CD4-positive, alpha-beta T cell treated with Interleukin-10 for 1 hour (primary cell): ENCODE measurements at regions not wholly inside any gene's neighbourhood (a gene's known extent, or its start where the extent isn't known, plus 50 kb on each side); places are given as distances from the start of the nearest gene placed in this dataset.
"Not testable (repeated sequence)": the region's sequence is repeated elsewhere in the genome, so short reads cannot be mapped to it uniquely, and the experiment has no call there.

Source experiments
- DNase-seq: peaks from one replicate; pipeline ENCODE4 v3.0.0-alpha.2; 2020

- DNase-seq = no peak
These were observed 225.1 kb downstream of the TFCP2L1 start for GRCh38 chr2:121059651-121060649.

DNA sequence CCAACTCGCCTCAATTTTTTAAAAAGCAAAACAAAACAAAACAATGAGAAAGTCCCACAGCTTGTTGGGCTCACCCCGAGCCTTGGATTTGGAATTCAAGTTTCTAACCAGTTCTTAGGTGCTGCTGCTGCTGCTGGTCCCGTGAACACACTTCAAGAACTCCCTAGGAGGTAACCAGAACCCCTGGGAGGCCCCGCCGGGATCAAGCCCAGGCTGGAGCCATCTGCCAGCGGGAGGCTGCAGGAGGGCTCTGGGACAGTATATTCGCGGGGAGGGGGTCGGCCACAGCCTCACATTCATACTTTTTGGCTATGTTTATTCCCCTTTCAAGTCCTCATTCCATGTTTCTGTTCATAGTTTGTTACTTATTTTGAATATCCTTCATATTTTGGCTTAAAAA, 223.4 kb downstream of the TFCP2L1 start:
- DNase-seq = no peak

GRCh38 chr2:121063471-121063870, 221.5 kb downstream of the TFCP2L1 start:
- no peak for DNase-seq

GRCh38 chr2:121064186-121064585, 220.8 kb downstream of the TFCP2L1 start:
- DNase-seq = no peak

- no peak for DNase-seq
These were observed 219.8 kb downstream of the TFCP2L1 start for GRCh38 chr2:121065239-121065638.

GRCh38 chr2:121066526-121066925, 218.5 kb downstream of the TFCP2L1 start:
- DNase-seq = no peak

GRCh38 chr2:121068851-121069250, 216.2 kb downstream of the TFCP2L1 start:
- DNase-seq = no peak

GRCh38 chr2:121069434-121069969, 215.5 kb downstream of the TFCP2L1 start:
- no peak for DNase-seq

- not testable (repeated sequence) for DNase-seq
These were observed 214.9 kb downstream of the TFCP2L1 start for GRCh38 chr2:121070061-121070460.

DNA sequence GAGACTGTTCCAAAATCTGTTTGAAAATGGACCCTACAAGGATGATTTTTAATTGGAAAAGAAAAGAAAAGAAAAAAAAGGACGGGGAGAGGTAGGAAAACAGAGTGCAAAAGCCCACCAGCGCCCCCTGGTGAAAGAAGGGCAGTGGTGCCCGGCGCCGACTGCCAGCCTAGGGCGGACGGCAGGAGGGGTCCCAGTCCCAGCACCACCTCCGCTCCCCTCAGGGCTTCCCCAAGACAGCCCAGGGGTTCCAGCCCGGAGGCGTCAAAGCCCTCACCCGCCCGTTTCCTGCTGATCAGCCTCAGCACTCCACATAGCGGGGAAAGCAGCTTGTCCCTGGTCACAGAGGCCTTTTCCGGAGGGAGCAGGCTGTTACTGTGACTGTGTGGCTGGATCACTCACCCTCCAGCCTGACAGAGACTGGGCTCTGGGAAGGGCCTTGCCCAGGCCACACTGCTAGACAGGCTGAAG, 213.9 kb downstream of the TFCP2L1 start:
- no peak for DNase-seq

DNA sequence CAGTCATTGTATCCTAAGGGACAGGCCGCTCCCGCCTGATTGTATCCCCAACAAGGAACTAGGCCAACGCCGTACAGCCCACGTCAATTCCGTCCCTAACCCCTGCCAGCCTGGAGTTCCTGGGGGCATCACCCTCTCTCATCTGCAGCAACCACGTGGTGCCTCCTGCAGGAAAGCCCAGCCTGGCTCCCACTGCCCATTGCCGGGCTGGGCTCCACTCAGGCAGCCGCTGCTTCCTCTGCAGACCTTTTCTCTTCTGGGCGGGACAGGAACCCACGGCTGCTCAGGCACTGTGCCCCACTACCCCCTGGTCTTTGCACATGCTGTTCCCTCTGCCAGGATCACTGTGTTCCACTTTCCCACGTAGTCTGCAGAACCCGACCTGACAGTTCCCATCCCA, 212.2 kb downstream of the TFCP2L1 start:
- DNase-seq = no peak

DNA sequence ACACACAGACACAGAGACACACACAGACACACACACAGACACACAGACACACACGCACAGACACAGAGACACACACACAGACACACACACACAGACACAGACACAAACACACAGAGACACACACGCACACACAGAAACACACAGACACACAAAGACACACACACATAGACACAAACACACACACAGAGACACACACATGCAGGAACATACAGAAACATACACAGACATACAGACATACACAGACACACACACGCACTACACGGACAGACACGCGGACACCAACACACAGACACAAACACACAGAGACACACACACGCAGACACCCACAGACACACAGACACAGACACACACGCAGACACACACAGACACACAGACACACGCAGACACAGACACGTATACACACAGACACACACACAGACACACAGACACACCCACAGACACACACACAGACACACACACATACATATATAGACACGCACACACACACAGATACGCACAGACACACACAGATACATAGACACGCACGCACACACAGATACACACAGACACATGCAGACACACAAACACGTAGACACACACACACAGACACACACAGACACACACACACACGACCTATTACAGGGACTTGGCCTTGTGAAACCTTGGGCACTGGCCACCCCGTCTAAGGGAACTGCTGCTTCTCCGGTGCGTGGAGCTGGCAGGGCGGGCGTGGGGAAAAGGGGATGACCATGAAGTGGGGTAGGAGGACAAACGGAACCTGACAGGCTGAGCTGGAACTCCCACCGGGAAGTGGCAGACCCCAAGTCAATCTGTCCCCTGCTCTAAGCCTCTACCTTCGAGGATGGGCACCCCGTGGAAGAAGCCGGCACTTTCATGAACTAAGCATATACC, 211.4 kb downstream of the TFCP2L1 start:
- DNase-seq = no peak

DNA sequence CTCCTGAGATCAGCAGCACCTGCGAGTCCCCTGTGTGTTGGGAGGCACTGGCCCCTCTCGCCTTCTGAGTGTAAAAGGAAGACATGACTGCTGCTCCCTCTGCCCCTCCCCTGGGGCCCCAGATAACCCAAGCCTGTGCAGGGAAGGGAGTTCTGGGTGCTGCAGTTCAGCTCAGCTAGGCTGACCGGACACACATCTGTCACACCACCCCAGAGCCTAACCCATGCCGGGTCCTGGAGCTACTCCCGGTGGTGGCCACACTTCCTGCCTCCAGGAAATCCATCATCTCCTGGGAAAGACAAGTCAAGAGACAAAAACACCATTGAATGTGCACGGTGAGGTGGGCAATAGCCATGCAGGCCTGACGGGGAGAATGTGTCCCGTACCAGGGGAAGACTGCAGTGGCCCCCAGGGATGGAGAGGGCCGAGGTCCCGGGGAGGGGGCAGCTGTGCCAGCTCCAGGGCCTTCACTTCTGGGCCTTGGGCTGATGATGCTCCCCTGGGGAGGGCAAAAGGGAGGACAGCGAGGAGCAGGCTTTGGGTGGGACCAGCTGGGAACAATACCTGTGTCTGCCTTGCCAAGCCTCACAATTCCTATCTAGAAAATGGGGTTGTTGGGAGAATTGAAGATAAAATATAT, 210.6 kb downstream of the TFCP2L1 start:
- DNase-seq = no peak

DNA sequence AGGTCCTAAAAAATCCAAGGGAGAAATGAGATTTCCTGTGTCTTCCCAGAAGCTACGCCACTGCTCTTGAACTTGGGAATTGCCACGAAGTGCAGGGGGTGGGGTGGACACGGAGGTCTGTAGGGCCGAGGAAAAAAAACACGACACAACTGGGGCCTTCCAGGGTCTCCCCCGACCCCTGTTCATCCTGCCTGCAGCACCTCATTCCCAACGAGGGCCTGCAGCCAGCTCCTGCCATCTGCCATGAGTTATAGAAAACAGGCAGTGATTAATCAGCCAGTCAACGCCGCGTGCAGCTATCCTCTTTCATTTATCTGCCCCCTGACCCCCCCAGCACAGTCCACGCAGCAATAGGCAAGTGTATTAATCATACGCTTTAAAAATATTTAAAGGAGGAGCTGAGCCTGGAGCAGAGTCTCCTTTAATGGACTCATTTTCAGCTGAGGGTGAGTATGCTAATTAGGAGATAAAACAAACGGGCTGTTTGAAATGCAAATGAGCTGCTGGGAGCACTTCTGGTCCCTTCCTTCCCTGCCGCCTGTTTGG, 209.9 kb downstream of the TFCP2L1 start:
- DNase-seq = no peak

- DNase-seq = no peak
These were observed 209.1 kb downstream of the TFCP2L1 start for GRCh38 chr2:121075641-121076497.

GRCh38 chr2:121076498-121076820, 208.5 kb downstream of the TFCP2L1 start:
- DNase-seq = no peak

GRCh38 chr2:121076885-121077549, 208.0 kb downstream of the TFCP2L1 start:
- DNase-seq = peak; percentile 54

DNA sequence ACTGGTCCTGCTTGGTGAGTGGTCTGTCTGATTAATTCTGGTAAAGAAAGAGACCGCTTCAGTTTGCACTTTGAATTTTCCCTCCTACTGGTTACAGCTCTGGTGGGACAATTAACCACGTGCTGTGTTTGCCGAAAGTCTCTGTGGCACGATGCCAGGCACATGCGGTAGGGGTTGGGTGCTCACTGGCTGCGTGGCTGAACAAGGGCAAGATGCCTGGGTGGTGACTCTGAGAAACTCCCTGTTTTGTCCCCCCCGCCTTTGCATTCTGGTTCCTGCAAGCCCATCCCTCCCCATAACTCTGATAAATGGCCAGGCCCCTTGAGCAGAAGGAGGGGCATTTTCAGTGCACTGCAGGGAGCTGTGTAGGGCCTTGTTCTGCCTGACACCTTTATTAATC, 206.1 kb downstream of the TFCP2L1 start:
- no peak for DNase-seq

DNA sequence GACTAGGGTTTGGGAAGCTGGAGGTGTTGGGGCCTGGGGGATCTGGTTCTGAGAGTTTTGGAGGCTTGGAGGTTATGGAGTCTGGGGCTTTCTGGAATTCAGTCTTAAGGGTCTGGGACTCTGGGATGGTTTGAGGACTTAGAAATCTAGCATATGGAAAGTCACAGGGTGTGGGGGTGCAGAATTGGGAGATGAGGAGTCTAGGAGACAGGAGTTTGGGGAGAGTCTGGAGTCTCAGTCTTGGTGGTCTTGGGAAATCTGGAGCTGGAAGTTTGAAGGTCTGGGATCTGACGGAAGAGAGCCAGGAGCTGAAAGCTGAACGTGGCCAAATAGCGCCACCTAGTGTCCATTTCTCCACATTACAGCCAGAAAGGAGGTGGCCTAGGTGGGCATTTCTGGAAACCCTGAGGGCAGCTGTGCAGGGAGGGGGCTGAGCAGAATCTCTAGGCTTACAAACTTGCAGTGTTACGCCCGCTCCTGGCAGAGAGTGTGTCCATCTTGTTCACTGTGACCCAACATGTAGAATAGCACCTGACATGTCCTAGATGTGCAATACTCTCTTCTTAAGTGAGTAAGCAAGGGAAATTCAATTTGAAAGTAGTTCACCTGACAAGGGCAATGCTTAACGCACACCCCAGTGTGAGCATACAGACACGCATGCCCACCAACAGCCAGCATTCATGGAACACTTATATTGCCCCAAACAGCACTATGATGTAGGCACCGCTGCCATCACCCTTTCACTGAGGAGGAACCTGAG, 204.8 kb downstream of the TFCP2L1 start:
- DNase-seq = peak; percentile 26

GRCh38 chr2:121081701-121082100, 203.3 kb downstream of the TFCP2L1 start:
- no peak for DNase-seq
